Tibial artery (tissue), 4 donors: ENCODE measurements at regions not wholly inside any gene's neighbourhood (a gene's known extent, or its start where the extent isn't known, plus 50 kb on each side); places are given as distances from the start of the nearest gene placed in this dataset.

ENCODE experiments used
- DNase-seq, 2 donors: peaks; one replicate each; pipeline ENCODE4 v3.0.0-alpha.2; 2019
- H3K27ac ChIP-seq, 2 donors: fragments of 200-600 bp; sonication (generic) in 1 of 2; 1 replicate in 1 of 2; 2 replicates in 1 of 2; pipeline ENCODE4 v1.5.1; 2018 to 2019; ENCODE audit warnings: mild to moderate bottlenecking in 1 of 2
- H3K27me3 ChIP-seq, 2 donors: fragments of 200-600 bp; sonication (generic) in 1 of 2; one replicate each; pipeline versions ENCODE4 v1.5.1 to v1.6.0; 2016 to 2019
- H3K36me3 ChIP-seq, 3 donors: fragments of 200-600 bp; sonication (generic) in 2 of 3; one replicate each; pipeline ENCODE4 v1.5.1; 2016 to 2019; ENCODE audit warnings: mild to moderate bottlenecking in 2 of 3
- H3K4me1 ChIP-seq, 4 donors: fragments of 200-600 bp; sonication (generic) in 2 of 4; 1 replicate in 3 of 4; 2 replicates in 1 of 4; pipeline ENCODE4 v1.5.1; 2016 to 2019
- H3K4me3 ChIP-seq, 2 donors: fragments of 200-600 bp; sonication (generic) in 1 of 2; 1 replicate in 1 of 2; 2 replicates in 1 of 2; pipeline ENCODE4 v1.5.1; 2018 to 2019; ENCODE audit warnings: mild to moderate bottlenecking in 2 of 2
- H3K9me3 ChIP-seq, 3 donors: fragments of 200-600 bp; sonication (generic) in 1 of 3; one replicate each; pipeline ENCODE4 v1.5.1; 2016 to 2019
- intact Hi-C: fragments of 100-400 bp; cut with DNase I; formaldehyde crosslinking; loops from one replicate; pipeline ENCODE4 v1.15.0; 2023; ENCODE audit warnings: low total_unique reads
- TF ChIP-seq, protein P1 (sequence below), 2 experiments: fragments of 200-600 bp in 1 of 2; fragments of 450-650 bp in 1 of 2; IDR thresholded peaks; one replicate each; pipeline ENCODE4 v1.5.1; 2017 to 2019; ENCODE audit warnings: antibody characterized with exemption in 2 of 2, mild to moderate bottlenecking in 1 of 2, moderate library complexity in 1 of 2

DNA sequence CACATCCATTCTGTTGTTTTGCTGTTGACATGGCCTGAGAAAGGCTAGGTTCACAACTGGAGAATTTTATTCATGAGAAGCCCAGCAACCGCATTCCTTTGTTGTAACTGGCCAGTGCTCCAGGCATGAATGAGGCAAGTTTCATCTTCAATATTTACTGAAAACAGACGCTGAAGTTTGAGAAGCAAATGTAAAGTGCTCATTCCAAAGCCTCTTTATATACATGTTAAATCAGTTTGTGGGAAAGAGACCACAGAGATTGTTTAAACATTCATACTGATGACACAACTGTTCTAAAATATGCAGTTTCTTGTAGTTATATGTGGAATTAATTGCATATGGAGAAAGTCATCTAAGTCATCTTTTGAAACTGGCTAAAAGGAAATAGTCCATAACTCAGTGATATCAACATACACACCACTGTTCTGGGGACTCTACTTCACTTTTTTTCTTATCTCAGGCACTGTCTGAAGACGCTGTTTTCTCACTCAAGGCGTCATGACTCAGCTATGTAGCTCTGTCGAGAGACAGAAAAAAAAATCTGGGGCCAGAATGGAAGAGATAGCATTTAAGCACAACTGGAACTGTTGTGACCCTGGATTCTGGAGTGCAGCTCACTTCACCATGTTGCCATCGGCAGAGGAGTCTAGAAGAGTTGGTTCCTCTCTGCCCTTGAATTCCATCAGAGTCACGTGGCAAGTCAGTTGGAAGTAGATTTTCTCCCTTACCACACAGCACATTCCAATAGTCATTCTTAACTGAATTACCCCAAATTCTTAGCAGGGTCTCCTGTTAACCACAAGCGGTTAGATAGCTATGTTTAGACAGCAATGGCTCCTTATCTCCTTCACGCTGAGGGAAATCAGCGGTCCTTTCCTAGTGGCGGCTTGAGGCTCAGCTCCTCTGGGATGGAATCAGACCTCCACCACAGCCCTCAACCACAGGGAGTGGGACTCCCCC, 258.4 kb upstream of the HMGA2 start:
- H3K4me1 ChIP-seq, result peaks cover 0 to 13% (median 2%) of the 10 kb centered on the region in 4 donors
- H3K9me3 ChIP-seq, result no peaks in the 10 kb centered on the region
- no peaks in the 10 kb centered on the region for H3K36me3 ChIP-seq
- TF ChIP-seq, protein P1, sequence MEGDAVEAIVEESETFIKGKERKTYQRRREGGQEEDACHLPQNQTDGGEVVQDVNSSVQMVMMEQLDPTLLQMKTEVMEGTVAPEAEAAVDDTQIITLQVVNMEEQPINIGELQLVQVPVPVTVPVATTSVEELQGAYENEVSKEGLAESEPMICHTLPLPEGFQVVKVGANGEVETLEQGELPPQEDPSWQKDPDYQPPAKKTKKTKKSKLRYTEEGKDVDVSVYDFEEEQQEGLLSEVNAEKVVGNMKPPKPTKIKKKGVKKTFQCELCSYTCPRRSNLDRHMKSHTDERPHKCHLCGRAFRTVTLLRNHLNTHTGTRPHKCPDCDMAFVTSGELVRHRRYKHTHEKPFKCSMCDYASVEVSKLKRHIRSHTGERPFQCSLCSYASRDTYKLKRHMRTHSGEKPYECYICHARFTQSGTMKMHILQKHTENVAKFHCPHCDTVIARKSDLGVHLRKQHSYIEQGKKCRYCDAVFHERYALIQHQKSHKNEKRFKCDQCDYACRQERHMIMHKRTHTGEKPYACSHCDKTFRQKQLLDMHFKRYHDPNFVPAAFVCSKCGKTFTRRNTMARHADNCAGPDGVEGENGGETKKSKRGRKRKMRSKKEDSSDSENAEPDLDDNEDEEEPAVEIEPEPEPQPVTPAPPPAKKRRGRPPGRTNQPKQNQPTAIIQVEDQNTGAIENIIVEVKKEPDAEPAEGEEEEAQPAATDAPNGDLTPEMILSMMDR (IDR thresholded peaks at IDR 0.05), result no peak
- H3K27ac ChIP-seq, result no peak overlapping the region
- DNase-seq, result no peak
- no peaks in the 10 kb centered on the region for H3K27me3 ChIP-seq
- no peak overlapping the region for H3K4me3 ChIP-seq
- intact Hi-C loops, result no loop called here

DNA sequence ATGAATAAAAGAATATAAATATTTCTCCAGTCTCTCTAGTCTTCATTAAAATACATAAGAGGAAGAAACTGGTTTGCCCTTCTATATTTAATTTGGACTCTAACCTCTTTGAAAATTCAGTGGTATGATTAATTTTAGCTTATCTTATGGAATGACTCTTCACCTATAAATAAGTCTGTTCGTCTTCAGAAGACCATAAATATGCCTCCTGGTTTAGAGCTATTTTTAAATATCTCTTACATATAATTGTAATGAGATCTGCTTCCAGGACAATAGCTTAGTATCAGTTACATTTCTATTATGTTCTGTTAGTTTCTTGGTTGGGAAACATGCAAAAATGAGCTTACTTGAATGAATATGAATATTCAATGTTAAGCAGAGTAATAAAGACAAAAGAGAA, 257.5 kb upstream of the HMGA2 start:
- Histone ChIP-seq H3K4me3 (no peak overlapping the region), H3K9me3 (no peaks in the 10 kb centered on the region), H3K27me3 (no peaks in the 10 kb centered on the region), H3K27ac (no peak overlapping the region), H3K4me1 (peaks cover 0 to 13% (median 2%) of the 10 kb centered on the region in 4 donors), H3K36me3 (no peaks in the 10 kb centered on the region)
- intact Hi-C loops, result no loop called here
- DNase-seq, result no peak
- TF ChIP-seq, protein P1 (IDR thresholded peaks at IDR 0.05), result no peak

DNA sequence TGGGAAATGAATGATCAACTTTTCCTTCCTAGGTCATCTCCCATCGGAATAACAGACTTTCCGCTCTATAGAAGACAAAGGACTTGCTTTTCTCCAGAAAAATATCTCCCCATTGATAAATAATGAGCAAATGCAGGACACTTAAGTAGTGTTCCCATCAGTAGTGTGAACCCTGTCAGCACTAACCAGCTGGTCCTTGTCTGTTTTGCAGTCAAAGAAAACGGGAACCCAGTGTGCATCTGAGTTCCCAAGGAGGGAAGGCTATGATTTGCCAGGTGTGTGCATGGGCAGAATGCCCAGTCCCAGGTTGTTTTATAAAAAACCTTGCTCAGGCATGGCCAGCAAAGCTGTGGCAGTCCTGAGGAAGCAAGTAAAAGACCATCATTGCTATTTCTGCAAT, 256.5 kb upstream of the HMGA2 start:
- peaks cover 0 to 13% (median 2%) of the 10 kb centered on the region in 4 donors for H3K4me1 ChIP-seq
- DNase-seq, result no peak
- TF ChIP-seq, protein P1 (IDR thresholded peaks at IDR 0.05), result no peak
- intact Hi-C loops, result no loop called here
- H3K27ac ChIP-seq, result no peak overlapping the region
- no peaks in the 10 kb centered on the region for H3K9me3 ChIP-seq
- no peak overlapping the region for H3K4me3 ChIP-seq
- peaks cover 0 to 3% of the 10 kb centered on the region in 2 donors for H3K27me3 ChIP-seq
- no peaks in the 10 kb centered on the region for H3K36me3 ChIP-seq

DNA sequence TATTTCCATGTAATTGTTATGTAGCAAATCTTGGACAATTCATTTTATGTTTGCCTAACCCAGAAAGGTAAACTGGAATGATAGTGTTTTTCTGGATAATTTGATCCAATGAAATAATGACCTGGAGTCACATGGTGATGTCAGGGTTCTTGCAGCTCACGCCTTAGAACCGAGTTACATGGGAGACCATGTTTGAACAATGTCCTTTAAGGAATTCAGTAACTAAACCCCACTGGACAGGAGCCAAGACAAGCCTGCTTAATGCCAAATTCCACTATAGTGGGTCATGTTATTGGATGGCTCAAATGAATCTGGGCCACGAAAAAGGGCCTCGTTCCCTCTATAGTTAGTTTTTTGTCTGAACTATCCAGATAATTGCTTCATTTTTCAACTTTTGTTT, 255.8 kb upstream of the HMGA2 start:
- TF ChIP-seq, protein P1 (IDR thresholded peaks at IDR 0.05), result no peak
- H3K9me3 ChIP-seq, result no peaks in the 10 kb centered on the region
- H3K4me3 ChIP-seq, result no peak overlapping the region
- H3K4me1 ChIP-seq, result peaks cover 0 to 13% (median 2%) of the 10 kb centered on the region in 4 donors
- no peaks in the 10 kb centered on the region for H3K36me3 ChIP-seq
- intact Hi-C loops, result no loop called here
- H3K27ac ChIP-seq, result no peak overlapping the region
- peaks cover 0 to 3% of the 10 kb centered on the region in 2 donors for H3K27me3 ChIP-seq
- no peak for DNase-seq

DNA sequence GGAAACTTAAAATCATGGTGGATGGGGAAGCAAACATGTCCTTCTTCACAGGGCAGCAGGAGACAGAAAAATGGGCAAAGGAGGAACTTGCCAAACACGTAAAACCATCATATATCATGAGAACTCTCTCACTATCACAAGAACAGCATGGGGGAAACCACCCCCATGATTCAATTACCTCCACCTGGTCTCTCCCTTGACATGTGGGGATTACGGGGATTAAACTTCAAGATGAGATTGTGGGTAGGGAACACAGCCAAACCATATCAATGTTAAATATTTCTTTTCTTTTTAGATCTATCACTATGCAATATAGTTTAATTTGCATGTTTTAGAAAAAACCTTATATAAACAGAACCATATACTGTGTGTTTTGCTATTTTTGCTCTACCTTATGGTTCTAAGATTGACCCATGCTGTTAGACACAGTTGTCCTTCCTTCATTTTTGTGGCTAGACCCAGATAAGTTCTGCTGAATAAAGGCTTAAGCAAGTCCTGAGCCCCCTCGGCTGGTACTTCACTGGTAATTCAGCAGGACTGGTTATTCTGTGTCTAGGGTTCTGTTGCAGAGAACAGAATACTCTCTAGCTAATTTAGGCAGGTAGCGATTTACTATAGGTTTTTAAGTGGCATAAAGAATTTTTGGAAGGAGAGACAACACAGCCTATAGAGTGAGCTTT, 253.7 kb upstream of the HMGA2 start:
- no peaks in the 10 kb centered on the region for H3K36me3 ChIP-seq
- TF ChIP-seq, protein P1 (IDR thresholded peaks at IDR 0.05), result no peak
- peaks cover 0 to 12% (median 2%) of the 10 kb centered on the region in 4 donors for H3K4me1 ChIP-seq
- H3K27ac ChIP-seq, result no peak overlapping the region
- H3K4me3 ChIP-seq, result no peak overlapping the region
- DNase-seq, result no peak
- H3K9me3 ChIP-seq, result peaks cover 0 to 12% (median 6%) of the 10 kb centered on the region in 3 donors
- H3K27me3 ChIP-seq, result peaks cover 0 to 3% of the 10 kb centered on the region in 2 donors
- intact Hi-C loops, result no loop called here
